ELF-1 (cell line): ENCODE measurements at regions not wholly inside any gene's neighbourhood (a gene's known extent, or its start where the extent isn't known, plus 50 kb on each side); places are given as distances from the start of the nearest gene placed in this dataset.
A peak's percentile ranks its signal among the peaks of the same experiment; 100 is the strongest.

ENCODE experiments used
- DNase-seq: peaks from one replicate; pipeline ENCODE4 v3.0.0-alpha.2; 2016; ENCODE audit warnings: low read depth, low spot score

DNA sequence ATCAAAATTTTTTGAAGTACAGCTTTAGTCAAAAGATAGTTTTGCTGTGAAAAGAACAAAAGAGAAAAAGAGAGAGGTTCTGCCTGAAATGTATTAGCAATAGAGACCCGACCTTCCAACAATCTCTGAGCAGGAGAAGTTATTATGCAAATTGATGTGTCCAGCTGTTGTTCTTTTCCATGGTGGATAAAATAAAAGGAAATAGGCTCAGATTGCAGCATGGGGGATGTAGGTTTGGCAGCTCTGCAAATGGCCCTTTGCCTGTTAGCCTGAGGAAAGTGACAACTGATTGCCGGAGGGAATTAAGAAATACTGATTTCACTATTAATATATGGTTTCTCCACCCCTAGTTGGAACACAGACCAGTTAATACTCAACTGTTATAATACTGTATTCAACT is 1283.2 kb upstream of the NXPH2 start:
- no peak for DNase-seq

DNA sequence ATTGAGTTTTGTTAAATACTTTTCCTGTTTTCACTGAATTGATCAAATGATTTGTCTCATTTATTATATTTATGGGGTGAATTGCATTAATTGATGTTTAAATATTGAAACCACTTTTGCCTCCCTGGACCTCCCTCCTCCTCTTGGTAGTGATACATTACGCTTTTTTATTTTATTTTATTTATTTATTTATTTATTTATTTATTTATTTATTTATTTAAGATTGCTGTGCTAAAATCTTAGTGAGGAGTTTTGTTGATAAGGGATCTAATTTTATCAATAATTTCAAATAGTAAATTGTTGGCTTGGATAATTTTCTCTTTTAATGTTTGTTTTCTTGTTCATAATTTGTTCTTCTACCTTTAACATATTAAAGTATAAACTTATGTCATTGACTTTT is 1281.0 kb upstream of the NXPH2 start:
- DNase-seq = no peak

DNA sequence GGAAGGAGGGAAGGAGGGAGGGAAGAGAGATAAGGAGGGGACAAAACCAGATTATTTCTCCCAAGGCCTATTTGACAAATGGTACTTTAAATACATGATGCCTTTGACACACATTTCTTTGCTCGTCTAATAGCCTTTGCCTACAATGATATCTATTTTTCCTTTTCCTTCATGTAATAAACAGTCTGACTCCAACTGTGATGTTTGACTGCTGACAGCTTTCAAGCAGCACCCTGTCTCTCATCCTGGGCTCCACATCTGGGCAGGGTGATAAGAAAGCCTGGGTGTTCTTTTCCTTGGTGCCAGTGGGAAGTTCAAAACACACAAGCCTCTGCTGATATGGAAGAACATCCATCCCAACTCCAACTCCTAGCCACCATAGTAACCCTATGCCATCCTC is 1277.7 kb upstream of the NXPH2 start:
- no peak for DNase-seq

- no peak for DNase-seq
Measured at GRCh38 chr2:140041811-140042210, 1261.6 kb upstream of the NXPH2 start.

DNA sequence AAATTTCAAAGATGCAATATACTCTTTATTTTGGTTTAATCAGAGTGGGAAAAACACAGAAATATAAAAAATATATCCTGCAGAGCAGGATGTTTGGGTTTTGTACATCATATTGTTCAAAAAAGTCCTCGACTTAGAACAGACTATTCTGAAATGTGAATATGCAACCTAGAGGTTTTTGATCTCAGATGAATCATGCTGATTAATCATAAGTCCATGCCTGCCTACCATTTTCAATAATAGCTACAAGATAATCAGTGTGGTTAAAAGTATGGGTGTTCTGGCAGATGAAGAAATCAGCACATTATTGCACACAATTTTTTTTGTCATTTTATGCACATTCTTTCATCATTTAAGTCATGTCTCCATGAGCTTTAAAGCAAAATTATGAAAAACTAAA is 1261.0 kb upstream of the NXPH2 start:
- no peak for DNase-seq

DNA sequence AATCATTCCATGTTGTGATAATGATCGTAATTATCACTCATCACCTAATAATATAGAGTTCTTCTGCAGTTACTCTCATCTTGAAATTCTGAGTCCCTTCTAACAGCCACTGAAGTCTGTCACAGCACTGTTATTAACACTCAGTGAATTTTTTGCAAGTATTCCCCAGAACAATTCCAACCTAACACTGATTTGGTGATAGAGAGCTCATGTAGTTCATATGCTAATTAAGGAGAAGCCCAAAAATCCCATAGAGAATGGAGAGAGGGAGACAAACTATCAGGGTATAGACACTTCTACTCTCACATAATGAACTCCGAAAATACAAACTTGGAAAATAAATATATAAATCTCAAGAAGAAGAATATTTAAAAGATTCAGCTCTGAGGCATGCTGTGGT is 1253.4 kb upstream of the NXPH2 start:
- no peak for DNase-seq

DNA sequence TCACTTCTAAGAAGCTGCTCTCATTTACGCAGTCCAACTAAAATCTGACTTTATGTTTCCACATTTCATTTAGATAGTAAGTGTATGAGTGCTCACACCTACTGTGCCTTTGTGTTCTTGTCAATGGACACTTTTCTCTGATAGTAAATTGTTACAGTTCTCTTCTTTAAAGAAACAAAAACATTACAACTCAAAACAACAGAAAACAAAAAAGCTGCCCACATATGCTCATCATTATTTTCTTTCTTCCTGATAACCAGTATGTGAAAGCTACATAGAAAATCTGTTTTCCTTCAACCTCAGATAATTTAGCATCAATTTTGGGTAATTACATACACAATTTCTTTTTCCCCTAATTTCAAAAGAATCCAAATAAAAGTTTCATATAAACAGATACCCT is 1247.8 kb upstream of the NXPH2 start:
- no peak for DNase-seq

GRCh38 chr2:140027320-140027719 is 1247.1 kb upstream of the NXPH2 start:
- no peak for DNase-seq

- no peak for DNase-seq
Measured at GRCh38 chr2:140023291-140023690, 1243.1 kb upstream of the NXPH2 start.

- no peak for DNase-seq
Measured at GRCh38 chr2:140018541-140018940, 1238.4 kb upstream of the NXPH2 start.

DNA sequence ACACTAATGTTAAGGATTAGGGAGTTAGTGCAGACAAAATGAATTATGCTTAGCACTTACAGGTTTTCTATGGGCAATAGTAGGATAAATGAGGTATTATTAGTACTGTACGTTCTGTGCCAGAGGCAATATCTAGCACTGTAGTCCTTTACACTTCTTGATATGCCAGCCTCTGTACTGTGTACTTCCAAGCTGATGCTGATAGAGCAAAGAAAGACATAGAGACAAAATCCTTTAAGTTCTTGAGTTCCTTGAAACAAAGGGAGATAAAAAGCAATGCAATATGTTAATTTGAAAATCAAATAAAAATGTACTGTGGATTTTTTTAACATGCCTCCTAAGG is 1234.0 kb upstream of the NXPH2 start:
- DNase-seq = no peak

DNA sequence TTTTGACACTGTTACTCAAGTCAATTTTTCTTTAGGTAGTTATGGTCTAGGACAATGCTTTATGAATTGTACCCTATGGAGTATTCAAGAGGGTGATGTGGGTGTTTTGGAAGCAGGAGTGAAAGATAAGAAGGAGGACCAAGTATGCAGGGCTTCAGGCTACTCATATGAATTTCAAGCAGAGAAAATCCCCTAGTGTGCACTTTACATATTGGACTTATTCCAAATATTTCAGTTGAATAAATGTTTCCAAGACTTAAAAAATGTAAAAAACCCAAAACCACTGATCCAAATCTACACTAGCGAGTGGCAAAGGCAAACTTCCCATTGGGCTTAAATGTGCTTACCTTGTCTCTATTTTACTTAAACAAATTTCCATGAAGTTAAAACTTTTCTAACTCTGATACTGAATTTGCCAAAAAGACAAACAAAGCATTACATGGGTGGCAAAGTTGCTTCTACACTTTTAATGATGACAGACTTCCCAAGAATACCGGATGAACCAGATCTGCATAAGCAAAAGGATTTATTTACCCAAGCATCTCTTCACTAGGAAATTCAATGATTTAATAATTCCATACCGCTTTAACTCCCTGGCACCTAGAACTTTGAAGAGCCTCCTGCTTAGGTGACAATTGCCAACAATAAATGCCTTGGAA is 1233.5 kb upstream of the NXPH2 start:
- no peak for DNase-seq

GRCh38 chr2:140011287-140011686 is 1231.1 kb upstream of the NXPH2 start:
- no peak for DNase-seq

DNA sequence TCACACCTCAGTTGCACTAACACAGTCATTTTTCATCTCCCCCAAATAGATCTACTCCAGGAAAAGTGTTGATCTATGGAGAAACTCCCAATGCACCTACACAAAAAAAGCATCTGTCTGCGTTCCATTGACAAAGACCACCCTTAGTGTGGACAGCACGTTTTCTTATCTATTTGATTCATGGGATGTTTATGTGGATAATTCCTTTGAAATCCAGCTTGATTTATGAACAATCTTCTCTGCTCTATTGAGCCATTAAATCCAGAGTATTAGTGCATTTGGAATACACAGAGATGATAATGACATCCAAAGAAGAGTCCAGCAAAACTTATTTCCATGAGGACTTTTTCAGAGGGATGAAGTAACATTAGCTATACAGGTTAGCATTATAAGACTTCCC is 1221.9 kb upstream of the NXPH2 start:
- DNase-seq = no peak

DNA sequence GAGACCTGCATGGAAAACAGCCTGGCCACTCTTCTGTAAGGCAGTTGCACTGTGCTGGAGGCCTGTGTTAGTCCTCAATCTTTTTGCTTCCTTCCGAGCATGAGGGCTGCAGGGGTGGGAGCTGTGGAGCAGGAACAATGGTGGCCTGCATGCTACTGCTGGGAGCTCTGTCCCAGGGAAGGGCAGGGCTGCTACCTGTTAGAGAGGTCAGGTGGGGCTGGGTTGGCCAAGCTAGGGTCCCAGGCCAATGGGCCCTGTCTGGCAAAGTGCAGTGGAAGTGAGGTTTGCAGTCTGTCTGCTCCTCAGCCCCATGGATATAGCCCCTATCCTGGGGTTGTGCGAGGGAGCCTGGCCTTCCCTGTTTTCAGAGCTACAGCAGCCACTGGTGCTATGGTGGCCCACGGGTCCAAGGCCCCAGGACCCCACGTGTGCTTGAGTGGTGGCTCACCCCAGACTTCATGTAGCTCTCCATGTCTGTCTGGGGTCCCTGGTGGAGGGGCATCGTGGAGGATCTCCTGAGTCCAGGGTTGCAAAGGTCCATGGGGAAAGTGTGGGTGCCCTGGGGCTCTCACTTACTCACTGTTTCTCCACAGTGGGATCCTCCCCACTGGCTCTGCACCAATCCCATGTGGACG is 1212.6 kb upstream of the NXPH2 start:
- DNase-seq = no peak

- DNase-seq = peak; percentile 76
Measured at GRCh38 chr2:139992078-139992477, 1211.9 kb upstream of the NXPH2 start.

DNA sequence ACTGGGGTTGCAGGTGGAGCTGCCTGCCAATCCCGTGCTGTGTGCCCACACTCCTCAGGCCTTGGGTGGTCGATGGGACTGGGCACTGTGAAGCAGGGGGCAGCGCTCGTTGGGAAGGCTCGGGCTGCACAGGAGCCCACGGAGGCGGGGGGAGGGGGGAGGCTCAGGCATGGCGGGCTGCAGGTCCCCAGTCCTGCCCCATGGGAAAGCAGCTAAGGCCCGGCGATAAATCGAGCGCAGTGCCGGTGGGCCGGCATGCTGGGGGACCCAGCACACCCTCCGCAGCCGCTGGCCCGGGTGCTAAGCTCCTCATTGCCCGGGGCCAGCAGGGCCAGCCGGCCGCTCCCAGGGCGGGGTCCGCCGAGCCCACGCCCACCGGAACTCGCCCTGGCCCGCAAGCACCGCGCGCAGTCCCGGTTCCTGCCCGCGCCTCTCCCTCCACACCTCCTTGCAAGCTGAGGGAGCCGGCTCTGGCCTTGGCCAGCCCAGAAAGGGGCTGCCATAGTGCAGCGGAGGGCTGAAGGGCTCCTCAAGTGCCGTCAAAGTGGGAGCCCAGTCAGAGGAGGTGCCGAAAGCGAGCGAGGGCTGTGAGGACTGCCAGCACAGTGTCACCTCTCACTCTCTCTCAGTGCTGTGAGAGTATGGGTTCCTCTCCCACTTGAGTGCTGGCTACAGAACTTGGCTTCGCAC is 1210.6 kb upstream of the NXPH2 start:
- DNase-seq = no peak

DNA sequence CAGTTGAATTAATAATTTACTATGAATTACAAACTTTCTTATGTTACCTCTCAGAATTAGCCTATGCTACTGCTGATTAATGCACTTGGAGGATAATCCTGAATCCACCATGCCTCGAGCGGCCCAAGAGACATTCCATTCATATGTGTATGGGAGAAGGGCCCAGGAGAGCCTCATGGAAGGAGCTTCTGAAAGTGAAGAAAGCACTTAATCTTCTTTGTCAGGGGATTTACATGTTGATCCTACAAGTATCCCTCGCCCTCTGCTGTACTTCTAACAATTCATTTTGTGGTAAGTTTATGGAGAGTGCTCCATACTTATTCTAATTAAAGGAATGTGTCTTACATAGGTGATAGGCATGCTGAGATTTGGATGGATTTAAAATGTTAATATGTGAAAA is 1189.1 kb upstream of the NXPH2 start:
- no peak for DNase-seq

DNA sequence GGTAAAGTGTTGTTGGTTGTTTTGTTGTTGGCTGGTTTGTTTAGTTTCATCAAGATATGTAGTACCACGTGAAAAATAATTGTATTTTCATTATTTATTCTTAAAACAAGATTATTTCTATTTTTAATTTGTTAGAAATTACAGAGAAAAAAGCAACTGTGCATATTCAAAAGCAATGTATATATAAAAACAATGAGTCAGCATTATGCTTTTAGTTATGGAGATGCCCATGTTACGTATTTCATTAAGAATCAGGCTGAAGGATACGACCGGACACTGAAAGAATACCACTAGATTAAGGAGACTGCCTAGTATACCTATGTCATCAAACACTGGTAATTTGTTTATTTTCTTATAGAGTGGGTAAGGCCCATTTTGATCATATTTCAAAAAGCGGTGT is 1188.4 kb upstream of the NXPH2 start:
- DNase-seq = no peak

DNA sequence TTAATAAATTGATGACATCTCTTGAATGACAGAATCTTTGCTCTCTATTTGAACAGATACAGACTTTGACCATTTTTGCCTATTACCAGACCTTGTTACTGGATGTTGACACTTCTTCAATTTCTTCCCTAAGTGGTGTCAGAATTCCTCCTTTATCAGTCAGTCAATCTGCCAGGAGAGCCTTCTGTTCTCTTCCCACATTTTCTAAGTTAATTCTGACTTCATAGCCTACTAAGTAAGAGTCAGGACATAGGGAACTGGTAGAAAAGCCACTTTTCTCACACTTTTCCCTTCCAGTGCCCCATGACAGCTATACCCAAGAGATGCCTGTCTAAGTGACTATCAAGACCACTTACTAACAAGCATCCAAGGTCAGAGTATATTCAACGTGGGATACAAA is 1187.5 kb upstream of the NXPH2 start:
- DNase-seq = no peak

DNA sequence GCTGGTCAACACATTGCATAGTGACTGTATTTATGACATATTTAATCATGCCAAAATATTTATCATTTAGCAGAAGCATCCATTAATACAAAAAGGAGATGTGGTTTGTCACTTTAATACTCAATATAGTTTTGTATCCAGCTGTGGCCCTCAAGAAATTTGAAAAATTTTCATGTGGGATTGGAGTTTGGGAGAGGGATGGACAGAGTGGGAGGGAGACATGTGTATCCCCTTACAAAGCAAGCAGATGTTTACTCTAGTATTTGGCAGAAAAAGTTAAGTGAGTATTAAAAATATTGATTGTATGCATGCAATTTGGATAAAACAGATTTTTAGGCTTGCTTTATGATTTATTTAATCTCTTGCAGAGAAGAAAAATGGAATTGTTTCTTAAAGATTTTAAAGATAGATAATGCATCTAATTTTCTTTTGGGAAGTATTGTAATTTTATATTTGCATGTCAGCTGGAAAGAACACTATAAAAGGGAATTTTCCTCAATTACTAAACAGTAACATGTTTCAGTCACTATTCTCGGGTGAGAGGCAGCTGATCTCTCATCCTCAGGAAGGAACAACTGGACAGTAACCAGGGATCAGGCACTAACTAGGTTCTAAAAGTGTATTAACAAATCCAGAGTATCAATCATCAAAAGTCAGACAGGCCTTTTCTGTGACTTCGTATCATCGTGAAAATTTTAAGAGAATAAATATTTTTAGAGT is 1184.7 kb upstream of the NXPH2 start:
- no peak for DNase-seq

DNA sequence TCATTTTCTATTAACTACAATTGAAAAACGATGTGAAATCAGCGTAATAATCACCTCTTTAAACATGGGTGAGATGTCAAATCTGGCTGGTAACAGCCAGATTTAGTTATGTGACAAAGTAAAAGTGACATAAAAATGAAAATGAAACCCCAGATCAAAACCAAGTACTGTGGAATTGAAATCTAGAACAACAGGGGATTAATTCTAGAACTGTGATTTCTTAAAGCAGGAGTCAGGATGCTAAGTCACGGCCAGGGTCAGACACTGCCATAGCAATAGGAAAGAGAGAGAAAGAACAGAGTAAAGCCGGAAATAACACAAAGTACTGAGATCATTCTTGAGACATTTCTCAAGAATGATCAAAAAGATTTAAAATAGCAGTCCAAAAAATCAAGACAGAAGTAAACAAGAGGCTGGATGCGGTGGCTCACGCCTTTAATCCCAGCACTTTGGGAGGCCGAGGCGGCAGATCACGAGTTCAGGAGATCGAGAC is 1183.7 kb upstream of the NXPH2 start:
- DNase-seq = no peak
